Activated T-cell treated with anti-CD3 and anti-CD28 coated beads, Interleukin-2, amount 50 U/mL, for 48 hours (primary cell): ENCODE measurements at regions not wholly inside any gene's neighbourhood (a gene's known extent, or its start where the extent isn't known, plus 50 kb on each side); places are given as distances from the start of the nearest gene placed in this dataset.

Experiments used
- DNase-seq, 2 experiments: peaks; one replicate each; pipeline ENCODE4 v3.0.0-alpha.2; 2020

DNA sequence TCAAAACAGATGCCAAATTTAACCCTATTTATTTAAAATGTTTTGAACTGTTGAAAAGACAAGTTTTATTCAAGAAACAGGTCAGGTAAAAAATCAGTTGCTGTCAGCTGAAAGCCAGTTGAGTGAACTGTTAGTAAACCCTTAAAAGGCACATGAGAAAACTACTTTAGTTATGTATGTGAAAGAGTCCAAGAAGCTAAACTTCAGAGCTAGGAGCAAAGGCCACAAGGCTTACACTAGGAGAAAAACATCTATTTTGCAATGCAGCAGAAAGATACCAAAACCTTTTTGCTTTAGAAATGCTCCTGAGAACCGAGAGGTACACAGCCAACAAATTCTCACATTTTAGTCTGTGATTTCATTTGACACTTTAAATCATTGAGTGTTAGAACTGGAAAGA lies 375.2 kb downstream of the FSCB start:
- no peak for DNase-seq

DNA sequence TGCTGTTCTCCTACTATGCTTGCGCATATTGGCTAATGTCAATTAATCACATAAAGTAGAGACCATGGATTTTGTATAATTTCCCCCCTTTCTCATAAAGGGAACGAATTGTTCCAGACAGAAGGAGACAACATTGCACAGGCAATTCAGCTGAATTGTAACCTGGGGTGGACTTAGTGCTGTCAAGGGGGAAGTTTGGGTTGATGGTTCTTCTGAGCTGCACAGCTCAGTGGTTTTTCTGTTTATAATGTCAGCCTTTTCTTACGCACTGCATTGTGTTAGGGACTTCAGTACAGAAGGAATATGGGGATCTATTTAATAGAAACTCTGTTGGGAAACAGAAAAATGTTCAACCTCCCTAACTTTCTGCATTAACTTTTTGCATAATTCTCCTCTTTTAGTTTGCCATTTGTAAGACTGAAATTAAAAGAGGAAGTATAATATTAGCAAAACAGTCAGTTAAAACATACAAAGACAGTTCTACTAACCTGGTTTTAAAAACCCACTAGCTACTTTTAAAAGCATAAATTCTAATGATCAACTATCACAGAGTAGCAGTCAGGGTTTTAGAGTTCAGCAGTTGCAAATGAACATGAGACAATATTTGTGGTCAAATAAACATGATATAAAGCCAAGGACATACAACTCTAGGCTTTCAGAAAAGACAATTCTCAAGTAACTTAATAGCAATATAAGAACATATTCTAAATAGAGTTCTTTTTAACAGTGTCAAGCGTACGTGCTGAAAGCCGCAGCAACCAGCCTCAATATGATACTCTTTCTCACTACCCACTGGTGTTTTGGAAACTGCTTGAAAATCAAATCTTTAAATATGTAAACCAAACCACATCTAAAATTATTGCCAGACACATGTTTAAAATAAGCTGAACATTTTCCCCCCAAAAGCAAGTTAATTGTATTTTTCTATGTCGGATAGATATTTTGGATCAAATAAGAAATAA lies 393.0 kb downstream of the FSCB start:
- no peak for DNase-seq

DNA sequence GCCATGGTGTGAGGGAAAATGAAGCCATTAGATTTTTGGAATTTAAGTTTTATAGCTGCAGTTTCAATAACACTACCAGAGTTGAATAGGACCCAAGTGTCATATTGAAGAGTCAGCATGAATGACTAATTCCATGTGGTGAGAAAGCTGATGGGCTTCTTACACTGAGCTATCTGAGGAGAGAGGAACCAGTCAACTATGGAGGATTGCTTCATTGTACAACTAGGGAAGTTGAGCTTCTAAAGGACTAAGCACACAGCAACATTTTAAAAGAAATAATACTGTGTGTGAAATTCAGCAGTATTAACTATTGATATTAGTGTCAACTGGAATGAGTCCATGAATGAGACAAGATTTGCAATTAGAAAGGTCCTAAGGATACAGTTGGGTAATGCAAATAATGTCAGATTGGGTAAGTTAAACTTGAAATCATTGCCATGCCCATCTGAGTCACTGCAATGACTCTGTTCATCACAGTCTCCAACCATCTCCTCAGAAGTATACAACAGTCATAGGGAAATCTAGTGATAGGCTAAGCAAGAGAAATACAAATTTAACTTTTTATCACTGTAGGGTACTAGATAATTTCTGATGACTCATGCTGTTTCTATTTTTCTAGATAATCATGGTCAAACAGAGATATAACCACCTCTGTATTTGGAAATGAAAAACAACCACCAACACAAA lies 394.2 kb downstream of the FSCB start:
- DNase-seq: no peak

DNA sequence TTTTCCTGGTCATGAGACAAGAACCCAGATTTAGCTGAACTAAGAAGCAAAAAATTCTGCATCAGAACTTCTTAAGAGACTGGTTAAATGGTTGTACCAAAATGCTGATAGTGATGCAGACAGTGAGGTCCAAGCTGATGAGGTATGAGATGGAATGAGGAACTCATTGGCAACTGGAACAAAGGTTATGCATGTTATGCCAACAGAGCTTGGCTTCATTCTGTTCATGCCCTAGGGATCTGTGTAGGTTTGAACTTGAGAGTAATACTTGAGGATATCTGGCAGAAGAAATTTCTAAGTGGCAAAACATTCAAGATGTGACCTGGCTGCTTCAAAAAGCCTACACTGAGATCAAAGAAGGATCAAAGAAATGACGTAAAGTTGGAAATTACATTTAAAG lies 398.0 kb downstream of the FSCB start:
- DNase-seq: no peak

GRCh38 chr14:44108601-44109000 lies 398.5 kb downstream of the FSCB start:
- no peak for DNase-seq

DNA sequence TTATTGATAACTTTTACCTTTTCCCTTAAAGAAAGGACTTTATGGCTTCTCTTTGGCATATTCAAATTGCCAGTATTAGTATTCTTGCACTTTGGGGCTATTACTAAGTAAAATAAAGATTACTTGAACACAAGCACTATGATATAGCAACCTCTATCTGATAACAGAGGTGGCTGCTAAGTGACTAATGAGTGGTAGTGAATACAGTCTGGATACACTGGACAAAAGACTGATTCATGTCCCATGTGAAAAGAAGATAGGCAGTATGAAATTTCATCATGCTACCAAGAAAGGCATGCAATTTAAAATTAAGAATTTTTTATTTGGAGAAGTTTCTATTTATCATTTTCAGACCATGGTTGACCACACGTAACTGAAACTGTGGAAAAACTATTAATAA lies 399.9 kb downstream of the FSCB start:
- no peak for DNase-seq

DNA sequence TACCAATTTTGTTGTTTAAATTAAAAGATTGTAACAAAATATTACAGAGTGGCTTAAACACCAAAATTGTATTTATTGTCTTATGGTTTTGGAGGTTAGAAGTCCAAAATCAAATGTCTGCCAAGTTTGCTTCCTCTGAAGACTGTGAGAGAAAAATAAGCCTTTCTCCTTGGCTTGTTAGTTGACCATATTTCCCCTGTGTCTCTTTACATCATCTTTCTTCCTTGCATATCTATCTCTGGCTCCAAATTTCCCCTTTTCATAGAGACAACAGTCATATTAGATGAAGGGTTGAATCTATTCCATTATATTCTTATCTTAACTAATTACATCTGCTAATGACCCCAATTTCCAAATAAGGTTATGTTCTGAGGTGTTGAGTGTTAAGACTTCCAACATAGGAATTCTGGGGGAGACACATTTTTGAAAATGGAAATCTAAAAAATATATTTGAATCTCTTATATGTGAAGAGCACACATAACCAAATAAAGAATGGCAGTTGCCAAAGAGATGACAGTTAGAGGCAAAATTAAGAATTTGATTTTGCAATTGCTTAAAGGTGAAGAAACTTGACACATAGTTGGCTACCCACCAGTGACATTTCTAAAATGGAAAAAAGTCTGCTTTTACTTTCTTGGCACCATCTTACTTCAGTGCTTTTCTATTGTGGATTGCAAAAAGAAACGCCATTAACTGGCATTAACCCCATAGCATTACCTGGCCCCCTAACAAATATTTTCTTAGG lies 407.2 kb downstream of the FSCB start:
- DNase-seq: no peak

DNA sequence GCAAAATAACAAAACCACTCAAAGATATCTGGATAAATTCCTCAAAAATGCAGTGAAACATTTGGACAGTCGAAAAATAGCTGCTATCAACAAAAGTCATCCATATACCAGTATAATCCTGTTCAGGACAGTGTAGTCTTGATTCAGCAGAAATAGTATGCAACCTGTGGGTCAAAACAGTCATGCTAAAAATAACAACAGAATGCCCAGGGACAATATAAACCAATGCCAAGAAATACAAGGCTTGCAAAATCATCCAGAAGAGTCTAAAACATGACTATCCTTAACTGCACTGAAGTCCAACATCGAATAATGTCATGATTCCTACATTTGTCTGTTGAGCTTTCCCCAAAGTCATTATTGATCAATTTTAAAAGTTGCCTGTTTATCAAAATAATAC lies 425.9 kb downstream of the FSCB start:
- DNase-seq: no peak

GRCh38 chr14:44070046-44070445 lies 437.0 kb downstream of the FSCB start:
- DNase-seq: no peak

DNA sequence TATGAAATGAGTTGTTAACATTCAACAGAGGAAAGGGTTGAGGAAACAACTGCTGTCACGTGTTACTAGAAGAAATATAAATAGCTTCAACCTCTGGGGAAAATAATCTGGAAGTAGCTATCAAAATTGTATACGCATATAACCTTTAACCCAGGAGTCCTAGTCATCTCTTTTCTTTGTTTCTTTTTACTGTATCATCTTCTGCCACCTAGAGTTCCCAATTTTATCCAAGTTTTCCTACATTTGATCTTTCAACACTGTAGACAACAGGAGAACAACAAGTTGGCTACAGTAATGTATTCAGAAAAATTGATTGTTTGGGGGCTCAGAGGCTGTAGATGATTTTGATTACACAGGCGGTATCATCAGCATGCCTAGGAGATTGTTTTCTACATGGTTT lies 453.7 kb downstream of the FSCB start:
- no peak for DNase-seq

GRCh38 chr14:44041700-44042099 lies 465.4 kb downstream of the FSCB start:
- DNase-seq: no peak

- DNase-seq: no peak
Observed at GRCh38 chr14:44040561-44040960, 466.5 kb downstream of the FSCB start.

DNA sequence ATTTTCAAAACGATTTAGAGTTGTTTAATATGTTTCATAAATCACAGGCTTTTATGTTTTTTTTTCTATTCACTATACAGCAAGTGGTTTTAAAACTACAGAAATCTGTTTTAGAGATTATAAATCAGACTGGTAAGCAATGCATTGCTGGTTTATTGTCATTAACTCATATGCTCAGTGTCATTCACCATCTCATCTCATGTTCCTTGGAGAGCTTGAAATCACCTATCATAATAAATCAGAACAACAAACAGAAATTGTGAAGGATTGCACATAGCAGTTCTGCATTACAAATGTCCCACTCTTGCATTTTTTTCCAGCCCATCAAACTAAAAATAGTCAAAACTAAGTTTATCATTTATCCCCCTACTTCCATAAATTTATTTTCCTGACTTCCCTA lies 470.8 kb downstream of the FSCB start:
- DNase-seq: no peak

DNA sequence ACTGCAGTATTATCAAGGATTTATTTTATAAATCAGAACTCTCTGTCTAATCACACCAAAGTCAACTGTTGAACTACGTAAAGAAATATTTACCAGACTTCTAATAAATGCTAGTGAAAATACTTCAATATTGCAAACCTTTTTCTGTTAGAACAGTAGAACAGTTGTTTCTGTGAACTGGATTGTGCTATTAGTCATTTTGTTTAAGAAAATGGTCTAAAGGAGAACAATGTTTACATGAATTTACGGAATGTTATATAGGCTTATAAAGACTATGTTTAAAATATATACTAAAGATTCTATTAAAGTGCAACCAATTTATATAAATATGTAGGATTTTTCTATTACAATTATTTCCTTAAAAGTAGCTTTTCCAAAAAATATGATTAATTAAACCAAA lies 471.4 kb downstream of the FSCB start:
- DNase-seq: no peak

- no peak for DNase-seq
Observed at GRCh38 chr14:44030831-44031383, 476.2 kb downstream of the FSCB start.

- no peak for DNase-seq
Observed at GRCh38 chr14:44029933-44030332, 477.1 kb downstream of the FSCB start.

DNA sequence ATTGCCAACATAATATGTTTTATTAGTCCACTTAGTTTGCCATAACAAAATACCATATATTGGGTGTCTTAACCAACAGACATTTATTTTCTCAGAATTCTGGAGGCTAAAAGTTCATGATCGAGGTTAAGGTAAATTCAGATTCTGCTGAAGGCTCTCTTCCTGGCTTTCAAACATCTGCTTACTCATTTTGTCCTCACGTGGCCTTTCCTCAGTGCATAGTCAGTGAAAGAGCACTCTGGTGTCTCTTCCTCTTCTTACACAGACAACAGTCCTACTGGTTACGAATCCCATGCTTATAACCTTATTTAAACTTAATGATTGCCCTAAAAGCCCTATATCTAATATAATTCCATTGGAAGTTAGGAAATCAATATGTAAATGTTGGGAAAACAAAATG lies 479.7 kb downstream of the FSCB start:
- no peak for DNase-seq

- DNase-seq: no peak
Observed at GRCh38 chr14:44010595-44010994, 496.5 kb downstream of the FSCB start.

- no peak for DNase-seq
Observed at GRCh38 chr14:44010071-44010470, 497.0 kb downstream of the FSCB start.

GRCh38 chr14:44009642-44010041 lies 497.4 kb downstream of the FSCB start:
- DNase-seq: no peak

GRCh38 chr14:43988989-43989388 lies 518.1 kb downstream of the FSCB start:
- DNase-seq: no peak

- DNase-seq: no peak
Observed at GRCh38 chr14:43983721-43984120, 523.4 kb downstream of the FSCB start.

- no peak for DNase-seq
Observed at GRCh38 chr14:43981135-43981768, 525.8 kb downstream of the FSCB start.
